A549 (cell line): ENCODE measurements at regions not wholly inside any gene's neighbourhood (a gene's known extent, or its start where the extent isn't known, plus 50 kb on each side); places are given as distances from the start of the nearest gene placed in this dataset.

Source experiments
- CTCF ChIP-seq: fragments of >200 bp; sonication (Bioruptor Twin); formaldehyde crosslinking; IDR thresholded peaks from 3 replicates; pipeline ENCODE4 v1.5.1; 2016
- EP300 ChIP-seq, 2 experiments: fragments of >200 bp; sonication (Bioruptor Twin); formaldehyde crosslinking; IDR thresholded peaks; 2 replicates in 1 of 2; 3 replicates in 1 of 2; pipeline ENCODE4 v1.6.1; 2016 to 2017
- HMGXB4 ChIP-seq: fragments of 250-450 bp; sonication (Bioruptor Pico); IDR thresholded peaks from 2 replicates; pipeline ENCODE4 v1.5.0; 2021; ENCODE audit warnings: mild to moderate bottlenecking, moderate library complexity, borderline replicate concordance
- MYC ChIP-seq: IDR thresholded peaks from 2 replicates; pipeline ENCODE4 v1.6.1; 2012; ENCODE audit warnings: mild to moderate bottlenecking, inconsistent platforms, low read length, improper control_type of control experiment, borderline replicate concordance
- POLR2A ChIP-seq: IDR thresholded peaks from 2 replicates; pipeline ENCODE4 v1.6.1; 2012; ENCODE audit warnings: mild to moderate bottlenecking, low read length
- REST ChIP-seq: fragments of 200-600 bp; sonication (generic); IDR thresholded peaks from 2 replicates; pipeline ENCODE4 v1.6.1; 2016; ENCODE audit warnings: antibody characterized with exemption, mild to moderate bottlenecking, moderate library complexity
- USF2 ChIP-seq: fragments of 450-650 bp; IDR thresholded peaks from 2 replicates; pipeline ENCODE4 v1.6.1; 2014; ENCODE audit warnings: antibody characterized with exemption

- TF ChIP-seq REST (no peak), EP300 (IDR thresholded peaks at IDR 0.05) (no peak), USF2 (no peak), CTCF (no peak), POLR2A (no peak), HMGXB4 (CRISPR knock-in tag) (no peak), MYC (no peak)
These were observed 295.5 kb upstream of the BOD1L1 start for GRCh38 chr4:13922873-13923645.
